ENCODE measurements at regions not wholly inside any gene's neighbourhood (a gene's known extent, or its start where the extent isn't known, plus 50 kb on each side); places are given as distances from the start of the nearest gene placed in this dataset.
"Not testable (repeated sequence)": the region's sequence is repeated elsewhere in the genome, so short reads cannot be mapped to it uniquely, and the experiment has no call there.

GRCh38 chr5:113749334-113749733 is 235.8 kb downstream of the YTHDC2 start:
- no peaks in the 10 kb centered on the region for H3K4me1 Mint-ChIP-seq (ENCODE audit: low read depth in 2 of 2)
- DNase-seq (ENCODE audit: low spot score), result no peak
- H3K27me3 Mint-ChIP-seq, result no peaks in the 10 kb centered on the region
- no peaks in the 10 kb centered on the region for H3K36me3 Mint-ChIP-seq
- no peak for ATAC-seq
- H3K27ac Mint-ChIP-seq, result no peak overlapping the region
- H3K4me3 Mint-ChIP-seq, result no peak overlapping the region
- H3K9me3 Mint-ChIP-seq, result peaks cover 4% of the 10 kb centered on the region

DNA sequence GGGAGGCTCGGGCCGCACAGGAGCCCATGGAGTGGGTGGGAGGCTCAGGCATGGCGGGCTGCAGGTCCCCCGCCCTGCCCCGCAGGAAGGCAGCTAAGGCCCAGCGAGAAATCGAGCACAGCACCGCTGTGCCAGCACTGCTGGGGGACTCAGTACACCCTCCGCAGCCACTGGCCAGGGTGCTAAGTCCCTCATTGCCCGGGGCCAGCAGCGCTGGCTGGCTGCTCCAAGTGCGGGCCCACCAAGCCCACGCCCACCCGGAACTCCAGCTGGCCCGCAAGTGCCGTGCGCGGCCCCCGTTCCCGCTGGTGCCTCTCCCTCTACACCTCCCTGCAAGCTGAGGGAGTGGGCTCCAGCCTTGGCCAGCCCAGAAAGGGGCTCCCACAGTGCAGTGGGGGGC is 239.7 kb downstream of the YTHDC2 start:
- not testable (repeated sequence) for H3K27ac Mint-ChIP-seq; H3K36me3 Mint-ChIP-seq; H3K9me3 Mint-ChIP-seq; H3K27me3 Mint-ChIP-seq; DNase-seq (ENCODE audit: low spot score); ATAC-seq; H3K4me3 Mint-ChIP-seq; H3K4me1 Mint-ChIP-seq (ENCODE audit: low read depth in 2 of 2)

- no peak for ATAC-seq
- Mint-ChIP-seq H3K27ac (no peak overlapping the region), H3K27me3 (no peaks in the 10 kb centered on the region), H3K4me3 (no peak overlapping the region), H3K9me3 (peaks cover 11% of the 10 kb centered on the region), H3K4me1 (ENCODE audit: low read depth in 2 of 2) (no peaks in the 10 kb centered on the region), H3K36me3 (no peaks in the 10 kb centered on the region)
- no peak for DNase-seq (ENCODE audit: low spot score)
Measured at GRCh38 chr5:113755516-113755915, 242.0 kb downstream of the YTHDC2 start.

DNA sequence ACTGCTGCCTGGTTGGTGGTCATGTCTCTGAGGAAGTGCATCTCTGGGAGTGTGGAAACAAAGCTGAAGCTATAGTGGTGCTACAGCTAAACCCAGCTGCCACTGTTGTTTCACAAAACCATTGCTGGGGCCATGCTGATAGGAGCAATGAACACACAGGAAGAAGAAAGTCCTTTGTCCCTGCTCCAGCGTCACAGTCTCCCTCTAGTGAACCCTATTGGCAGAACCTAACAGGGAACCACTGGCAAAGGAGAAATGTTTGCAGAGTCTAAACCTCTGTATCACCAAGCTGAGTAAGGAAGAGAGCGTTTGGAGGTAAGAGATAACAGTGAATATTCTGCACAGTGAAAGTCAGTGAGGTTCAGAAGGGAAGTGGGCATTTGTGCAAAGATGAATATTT is 244.0 kb downstream of the YTHDC2 start:
- ATAC-seq (no peak), DNase-seq (ENCODE audit: low spot score) (no peak)
- Mint-ChIP-seq H3K9me3 (peaks cover 17% of the 10 kb centered on the region), H3K36me3 (no peaks in the 10 kb centered on the region), H3K4me3 (no peak overlapping the region), H3K4me1 (ENCODE audit: low read depth in 2 of 2) (no peaks in the 10 kb centered on the region), H3K27me3 (no peaks in the 10 kb centered on the region), H3K27ac (no peak overlapping the region)

DNA sequence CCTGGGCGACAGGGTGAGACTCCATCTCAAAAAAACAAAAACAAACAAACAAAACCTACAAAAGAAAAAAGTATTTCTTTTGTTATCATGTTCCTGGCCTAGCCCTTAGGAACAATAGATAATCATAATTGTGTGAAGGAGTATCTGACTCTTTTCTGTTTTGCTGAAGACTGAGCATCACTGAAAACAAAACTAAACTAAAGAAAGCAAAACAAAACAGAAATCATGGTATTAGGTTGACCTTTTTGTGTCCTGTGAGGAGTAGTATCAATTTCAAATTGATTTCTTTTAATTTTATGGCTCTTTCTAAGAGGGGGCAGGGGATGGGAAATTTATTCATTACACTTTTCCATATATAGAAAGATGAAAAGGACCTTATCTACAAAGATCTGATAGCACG is 246.0 kb downstream of the YTHDC2 start:
- Mint-ChIP-seq H3K9me3 (peaks cover 19% of the 10 kb centered on the region), H3K27ac (no peak overlapping the region), H3K4me1 (ENCODE audit: low read depth in 2 of 2) (no peaks in the 10 kb centered on the region), H3K27me3 (no peaks in the 10 kb centered on the region), H3K4me3 (no peak overlapping the region), H3K36me3 (no peaks in the 10 kb centered on the region)
- no peak for DNase-seq (ENCODE audit: low spot score)
- no peak for ATAC-seq

GRCh38 chr5:113760486-113760885 is 247.0 kb downstream of the YTHDC2 start:
- H3K4me1 Mint-ChIP-seq (ENCODE audit: low read depth in 2 of 2), result no peaks in the 10 kb centered on the region
- peaks cover 19% of the 10 kb centered on the region for H3K9me3 Mint-ChIP-seq
- DNase-seq (ENCODE audit: low spot score), result no peak
- H3K27me3 Mint-ChIP-seq, result no peaks in the 10 kb centered on the region
- no peaks in the 10 kb centered on the region for H3K36me3 Mint-ChIP-seq
- no peak for ATAC-seq
- H3K27ac Mint-ChIP-seq, result no peak overlapping the region
- H3K4me3 Mint-ChIP-seq, result no peak overlapping the region

DNA sequence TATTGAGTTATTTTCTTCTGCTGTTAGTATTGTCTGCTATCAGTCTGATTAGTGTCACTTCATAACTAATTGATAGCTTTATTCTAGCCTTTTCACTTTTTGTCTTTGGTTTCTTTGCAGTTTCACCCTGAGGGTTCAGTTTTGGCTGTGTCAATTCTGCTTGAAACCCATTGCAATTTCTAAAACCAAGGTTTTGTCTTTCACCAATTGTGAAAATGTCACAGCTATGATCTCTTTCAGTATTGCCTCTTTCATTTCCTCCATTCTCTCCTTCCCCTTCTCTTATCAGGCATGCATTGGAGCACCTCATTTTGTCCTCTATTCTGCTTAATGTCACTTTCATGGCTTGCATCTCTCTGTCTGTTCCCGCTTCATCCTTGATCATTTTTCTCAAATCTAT is 248.1 kb downstream of the YTHDC2 start:
- Mint-ChIP-seq H3K27me3 (no peaks in the 10 kb centered on the region), H3K27ac (no peak overlapping the region), H3K4me3 (no peak overlapping the region), H3K4me1 (ENCODE audit: low read depth in 2 of 2) (no peaks in the 10 kb centered on the region), H3K36me3 (no peaks in the 10 kb centered on the region), H3K9me3 (peaks cover 24% of the 10 kb centered on the region)
- DNase-seq (ENCODE audit: low spot score) (no peak), ATAC-seq (no peak)

DNA sequence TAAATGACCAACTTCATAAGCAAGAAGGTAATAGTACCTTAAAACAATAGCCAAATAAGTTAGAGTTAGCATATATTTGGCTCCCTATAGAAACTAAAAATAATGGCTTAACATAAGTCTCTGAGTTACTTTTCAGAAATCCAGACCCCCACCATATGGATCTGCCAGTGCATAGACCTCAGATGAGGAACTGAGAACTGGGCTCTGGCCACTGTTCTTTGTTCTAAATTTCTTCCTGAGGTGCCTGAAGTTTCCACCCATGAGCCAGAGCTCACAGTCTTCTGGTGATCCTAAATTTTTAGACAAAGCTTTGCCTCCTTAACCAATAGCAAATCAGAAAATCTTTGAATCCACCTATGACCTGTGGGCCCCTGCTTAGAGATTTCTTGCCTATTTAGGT is 250.9 kb downstream of the YTHDC2 start:
- Mint-ChIP-seq H3K4me1 (ENCODE audit: low read depth in 2 of 2) (no peaks in the 10 kb centered on the region), H3K27ac (no peak overlapping the region), H3K9me3 (peaks cover 27% of the 10 kb centered on the region), H3K4me3 (no peak overlapping the region), H3K27me3 (no peaks in the 10 kb centered on the region), H3K36me3 (peaks cover 7% of the 10 kb centered on the region)
- ATAC-seq (no peak), DNase-seq (ENCODE audit: low spot score) (no peak)

- H3K27me3 Mint-ChIP-seq; DNase-seq (ENCODE audit: low spot score); H3K4me3 Mint-ChIP-seq; H3K36me3 Mint-ChIP-seq; H3K27ac Mint-ChIP-seq; H3K4me1 Mint-ChIP-seq (ENCODE audit: low read depth in 2 of 2); ATAC-seq: not testable (repeated sequence)
- peaks cover 25% of the 10 kb centered on the region for H3K9me3 Mint-ChIP-seq
Measured at GRCh38 chr5:113766827-113767226, 253.3 kb downstream of the YTHDC2 start.

GRCh38 chr5:113770648-113771047 is 257.2 kb downstream of the YTHDC2 start:
- ATAC-seq (no peak), DNase-seq (ENCODE audit: low spot score) (no peak)
- no peaks in the 10 kb centered on the region for H3K4me1 Mint-ChIP-seq (ENCODE audit: low read depth in 2 of 2)
- no peaks in the 10 kb centered on the region for H3K27me3 Mint-ChIP-seq
- peaks cover 7% of the 10 kb centered on the region for H3K36me3 Mint-ChIP-seq
- H3K27ac Mint-ChIP-seq, result no peak overlapping the region
- peaks cover 19% of the 10 kb centered on the region for H3K9me3 Mint-ChIP-seq
- H3K4me3 Mint-ChIP-seq, result no peak overlapping the region

GRCh38 chr5:113771483-113771882 is 258.0 kb downstream of the YTHDC2 start:
- Mint-ChIP-seq H3K4me1 (ENCODE audit: low read depth in 2 of 2) (no peaks in the 10 kb centered on the region), H3K9me3 (peaks cover 14% of the 10 kb centered on the region), H3K27ac (no peak overlapping the region), H3K4me3 (no peak overlapping the region), H3K27me3 (no peaks in the 10 kb centered on the region), H3K36me3 (peaks cover 7% of the 10 kb centered on the region)
- DNase-seq (ENCODE audit: low spot score) (no peak), ATAC-seq (no peak)

DNA sequence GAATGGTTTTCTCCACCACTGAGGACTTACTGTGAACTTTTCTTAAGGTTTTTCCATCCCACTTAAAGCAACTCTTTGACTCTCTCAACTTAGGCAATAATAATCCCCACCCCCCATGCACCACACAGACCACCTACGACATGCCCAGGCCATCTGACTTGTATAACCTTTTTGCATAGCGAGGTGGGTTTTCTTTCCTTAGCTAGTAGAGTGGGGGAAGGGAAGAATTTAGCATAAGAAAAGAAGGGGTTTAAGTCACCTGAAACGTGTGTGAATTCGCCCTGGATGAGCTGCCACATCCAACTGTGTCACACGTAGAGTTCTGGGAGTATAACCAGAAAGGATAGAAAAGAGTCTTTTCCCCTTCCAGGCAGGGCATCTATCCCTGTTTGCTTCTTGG is 262.7 kb downstream of the YTHDC2 start:
- H3K4me3 Mint-ChIP-seq, result no peak overlapping the region
- no peaks in the 10 kb centered on the region for H3K27me3 Mint-ChIP-seq
- no peak for ATAC-seq
- no peaks in the 10 kb centered on the region for H3K36me3 Mint-ChIP-seq
- no peak for DNase-seq (ENCODE audit: low spot score)
- no peaks in the 10 kb centered on the region for H3K4me1 Mint-ChIP-seq (ENCODE audit: low read depth in 2 of 2)
- H3K9me3 Mint-ChIP-seq, result no peaks in the 10 kb centered on the region
- H3K27ac Mint-ChIP-seq, result no peak overlapping the region

- Mint-ChIP-seq H3K27ac (no peak overlapping the region), H3K4me3 (no peak overlapping the region), H3K9me3 (no peaks in the 10 kb centered on the region), H3K36me3 (no peaks in the 10 kb centered on the region), H3K4me1 (ENCODE audit: low read depth in 2 of 2) (no peaks in the 10 kb centered on the region), H3K27me3 (no peaks in the 10 kb centered on the region)
- ATAC-seq, result no peak
- DNase-seq (ENCODE audit: low spot score), result no peak
Measured at GRCh38 chr5:113776832-113777525, 263.5 kb downstream of the YTHDC2 start.

DNA sequence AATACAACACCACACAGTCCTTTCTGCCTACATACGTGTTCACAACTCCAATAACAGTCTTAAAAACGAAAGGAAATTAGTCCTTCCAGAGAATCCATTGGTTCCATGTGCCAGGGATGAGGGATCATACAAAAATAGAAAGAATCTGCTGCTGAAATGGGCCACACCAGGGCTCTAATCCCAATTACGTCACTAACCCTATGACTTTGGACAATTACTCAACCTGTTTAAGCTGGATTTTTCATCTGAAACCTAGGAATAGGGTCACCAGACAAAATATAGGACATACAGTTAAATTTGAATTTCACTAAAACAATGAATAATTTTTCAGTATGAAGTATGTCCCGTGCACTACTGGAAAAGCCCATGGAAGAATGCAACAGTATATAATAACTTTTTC is 264.7 kb downstream of the YTHDC2 start:
- ATAC-seq, result no peak
- Mint-ChIP-seq H3K9me3 (no peaks in the 10 kb centered on the region), H3K36me3 (no peaks in the 10 kb centered on the region), H3K27me3 (no peaks in the 10 kb centered on the region), H3K27ac (no peak overlapping the region), H3K4me1 (ENCODE audit: low read depth in 2 of 2) (no peaks in the 10 kb centered on the region), H3K4me3 (no peak overlapping the region)
- DNase-seq (ENCODE audit: low spot score), result no peak

GRCh38 chr5:113788141-113788655 is 274.7 kb downstream of the YTHDC2 start:
- no peak overlapping the region for H3K27ac Mint-ChIP-seq
- H3K4me1 Mint-ChIP-seq (ENCODE audit: low read depth in 2 of 2), result no peaks in the 10 kb centered on the region
- no peaks in the 10 kb centered on the region for H3K27me3 Mint-ChIP-seq
- H3K36me3 Mint-ChIP-seq, result no peaks in the 10 kb centered on the region
- DNase-seq (ENCODE audit: low spot score), result no peak
- peaks cover 6% of the 10 kb centered on the region for H3K9me3 Mint-ChIP-seq
- ATAC-seq, result no peak
- H3K4me3 Mint-ChIP-seq, result no peak overlapping the region

Data from natural killer cell treated with Interleukin-12 subunit alpha and Interleukin-12 subunit beta and Interleukin-15 and Interleukin-18, amount 100 ng/mL, for 72 hours (primary cell).